ENCODE measurements at regions not wholly inside any gene's neighbourhood (a gene's known extent, or its start where the extent isn't known, plus 50 kb on each side); places are given as distances from the start of the nearest gene placed in this dataset.

GRCh38 chr16:79725051-79725450 lies 124.5 kb upstream of the MAF start:
- no TSS peak for BruUV-seq (replicated peaks)
- POLR2A ChIA-PET (ENCODE audit: unreplicated experiment) = no interaction called here
- H2AFZ ChIP-seq = no peak overlapping the region
- intact Hi-C loops (cut with micrococcal nuclease; ENCODE audit: unreplicated experiment) = no loop called here
- no peaks in the 10 kb centered on the region for H3K4me1 ChIP-seq (replicated peaks; ENCODE audit: insufficient read depth)
- no peaks in the 10 kb centered on the region for H3K9me3 ChIP-seq (ENCODE audit: insufficient read depth, low read depth)
- H3K36me3 ChIP-seq (ENCODE audit: low read depth) = no peaks in the 10 kb centered on the region
- no peaks in the 10 kb centered on the region for H3K9me2 ChIP-seq (ENCODE audit: insufficient read depth)
- H3K27me3 ChIP-seq (ENCODE audit: insufficient read depth, low read depth) = peaks cover 3% of the 10 kb centered on the region
- no peak for DNase-seq
- no peaks in the 10 kb centered on the region for H3K79me2 ChIP-seq (ENCODE audit: low read depth)
- no peak overlapping the region for H3K4me2 ChIP-seq
- no peak overlapping the region for H3K4me3 ChIP-seq
- no peak overlapping the region for H3K27ac ChIP-seq
- CTCF ChIA-PET = interaction anchor here (0.6 kb wide), 1 partner anchor 246 kb away, joined by 3 read pairs; no protein-coding TSS in a partner anchor
- H4K20me1 ChIP-seq (ENCODE audit: insufficient read depth) = no peaks in the 10 kb centered on the region
- no peaks in the 10 kb centered on the region for H3F3A ChIP-seq (ENCODE audit: insufficient read depth, low read depth)
- TF ChIP-seq CTCF (conservative IDR thresholded peaks at IDR 0.05) (no peak), EZH2 (IDR thresholded peaks at IDR 0.05; ENCODE audit: low read depth) (no peak)

- H4K20me1 ChIP-seq (ENCODE audit: insufficient read depth) = no peaks in the 10 kb centered on the region
- H3F3A ChIP-seq (ENCODE audit: insufficient read depth, low read depth) = no peaks in the 10 kb centered on the region
- H3K9me3 ChIP-seq (ENCODE audit: insufficient read depth, low read depth) = no peaks in the 10 kb centered on the region
- ChIA-PET CTCF (no interaction called here), POLR2A (ENCODE audit: unreplicated experiment) (no interaction called here)
- H2AFZ ChIP-seq = no peak overlapping the region
- no TSS peak for BruUV-seq (replicated peaks)
- TF ChIP-seq CTCF (conservative IDR thresholded peaks at IDR 0.05) = no peak
- TF ChIP-seq EZH2 (IDR thresholded peaks at IDR 0.05; ENCODE audit: low read depth) = no peak
- intact Hi-C loops (cut with micrococcal nuclease; ENCODE audit: unreplicated experiment) = no loop called here
- no peak for DNase-seq
- peaks cover 13% of the 10 kb centered on the region for H3K27me3 ChIP-seq (ENCODE audit: insufficient read depth, low read depth)
- H3K79me2 ChIP-seq (ENCODE audit: low read depth) = no peaks in the 10 kb centered on the region
- H3K36me3 ChIP-seq (ENCODE audit: low read depth) = no peaks in the 10 kb centered on the region
- H3K4me3 ChIP-seq = no peak overlapping the region
- no peaks in the 10 kb centered on the region for H3K9me2 ChIP-seq (ENCODE audit: insufficient read depth)
- no peaks in the 10 kb centered on the region for H3K4me1 ChIP-seq (replicated peaks; ENCODE audit: insufficient read depth)
- no peak overlapping the region for H3K27ac ChIP-seq
- no peak overlapping the region for H3K4me2 ChIP-seq
Observed at GRCh38 chr16:79723583-79724168, 123.1 kb upstream of the MAF start.

- no peak for DNase-seq
- ChIA-PET CTCF (no interaction called here), POLR2A (ENCODE audit: unreplicated experiment) (no interaction called here)
- Histone ChIP-seq H2AFZ (no peak overlapping the region), H3K4me3 (no peak overlapping the region), H3K4me2 (no peak overlapping the region), H3K27me3 (ENCODE audit: insufficient read depth, low read depth) (peaks cover 32% of the 10 kb centered on the region), H3K79me2 (ENCODE audit: low read depth) (no peaks in the 10 kb centered on the region), H3K4me1 (replicated peaks; ENCODE audit: insufficient read depth) (no peaks in the 10 kb centered on the region), H3K27ac (no peak overlapping the region), H3F3A (ENCODE audit: insufficient read depth, low read depth) (no peaks in the 10 kb centered on the region), H3K9me3 (ENCODE audit: insufficient read depth, low read depth) (no peaks in the 10 kb centered on the region), H4K20me1 (ENCODE audit: insufficient read depth) (no peaks in the 10 kb centered on the region), H3K9me2 (ENCODE audit: insufficient read depth) (no peaks in the 10 kb centered on the region), H3K36me3 (ENCODE audit: low read depth) (no peaks in the 10 kb centered on the region)
- no TSS peak for BruUV-seq (replicated peaks)
- TF ChIP-seq CTCF (conservative IDR thresholded peaks at IDR 0.05) = no peak
- TF ChIP-seq EZH2 (IDR thresholded peaks at IDR 0.05; ENCODE audit: low read depth) = no peak
- intact Hi-C loops (cut with micrococcal nuclease; ENCODE audit: unreplicated experiment) = no loop called here
Observed at GRCh38 chr16:79721270-79721669, 120.7 kb upstream of the MAF start.

Data from PC-9 (cell line).